ENCODE measurements at regions not wholly inside any gene's neighbourhood (a gene's known extent, or its start where the extent isn't known, plus 50 kb on each side); places are given as distances from the start of the nearest gene placed in this dataset.

DNA sequence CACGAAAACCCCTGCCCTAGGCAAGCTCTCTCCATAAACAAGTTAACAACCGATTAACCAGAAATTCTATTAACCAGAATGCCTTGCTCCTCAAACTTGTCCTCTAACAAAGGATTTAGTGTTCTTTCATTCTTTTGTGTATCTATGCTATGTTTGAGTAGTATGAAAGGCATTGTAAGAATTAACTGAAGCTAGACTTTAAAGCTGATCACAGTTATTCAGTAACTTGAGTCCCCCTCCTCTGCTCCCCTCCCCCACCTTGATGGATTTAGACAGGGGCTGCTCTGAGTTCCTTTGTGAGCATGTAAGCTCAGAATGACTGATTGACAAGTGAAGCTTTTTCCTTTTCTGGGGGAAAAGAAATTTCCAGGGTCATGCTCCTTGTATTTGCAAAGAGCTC is 257.6 kb downstream of the TTLL7 start:
- TF ChIP-seq, protein P1, sequence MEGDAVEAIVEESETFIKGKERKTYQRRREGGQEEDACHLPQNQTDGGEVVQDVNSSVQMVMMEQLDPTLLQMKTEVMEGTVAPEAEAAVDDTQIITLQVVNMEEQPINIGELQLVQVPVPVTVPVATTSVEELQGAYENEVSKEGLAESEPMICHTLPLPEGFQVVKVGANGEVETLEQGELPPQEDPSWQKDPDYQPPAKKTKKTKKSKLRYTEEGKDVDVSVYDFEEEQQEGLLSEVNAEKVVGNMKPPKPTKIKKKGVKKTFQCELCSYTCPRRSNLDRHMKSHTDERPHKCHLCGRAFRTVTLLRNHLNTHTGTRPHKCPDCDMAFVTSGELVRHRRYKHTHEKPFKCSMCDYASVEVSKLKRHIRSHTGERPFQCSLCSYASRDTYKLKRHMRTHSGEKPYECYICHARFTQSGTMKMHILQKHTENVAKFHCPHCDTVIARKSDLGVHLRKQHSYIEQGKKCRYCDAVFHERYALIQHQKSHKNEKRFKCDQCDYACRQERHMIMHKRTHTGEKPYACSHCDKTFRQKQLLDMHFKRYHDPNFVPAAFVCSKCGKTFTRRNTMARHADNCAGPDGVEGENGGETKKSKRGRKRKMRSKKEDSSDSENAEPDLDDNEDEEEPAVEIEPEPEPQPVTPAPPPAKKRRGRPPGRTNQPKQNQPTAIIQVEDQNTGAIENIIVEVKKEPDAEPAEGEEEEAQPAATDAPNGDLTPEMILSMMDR (IDR thresholded peaks at IDR 0.05): no peak
- TF ChIP-seq POLR2A (IDR thresholded peaks at IDR 0.05): no peak

Data from Peyer's patch (tissue), 4 donors.